Activated naive CD8-positive, alpha-beta T cell treated with anti-CD3 and anti-CD28 coated beads for 36 hours (primary cell): ENCODE measurements at regions not wholly inside any gene's neighbourhood (a gene's known extent, or its start where the extent isn't known, plus 50 kb on each side); places are given as distances from the start of the nearest gene placed in this dataset.
"Not testable (repeated sequence)": the region's sequence is repeated elsewhere in the genome, so short reads cannot be mapped to it uniquely, and the experiment has no call there.

ENCODE experiments used
- DNase-seq: peaks from one replicate; pipeline ENCODE4 v3.0.0; 2021
- H3K27ac Mint-ChIP-seq: one replicate; pipeline ENCODE4 v1.8.0; 2022; ENCODE audit warnings: mild to moderate bottlenecking, moderate library complexity, mixed read lengths
- H3K27me3 Mint-ChIP-seq: one replicate; pipeline ENCODE4 v1.8.0; 2022; ENCODE audit warnings: mild to moderate bottlenecking, mixed read lengths
- H3K36me3 Mint-ChIP-seq: one replicate; pipeline ENCODE4 v1.8.0; 2021; ENCODE audit warnings: mild to moderate bottlenecking, mixed read lengths
- H3K4me1 Mint-ChIP-seq: one replicate; pipeline ENCODE4 v1.8.0; 2021; ENCODE audit warnings: mixed read lengths
- H3K4me3 Mint-ChIP-seq: one replicate; pipeline ENCODE4 v1.8.0; 2022; ENCODE audit warnings: mild to moderate bottlenecking, moderate library complexity, mixed read lengths
- H3K9me3 Mint-ChIP-seq: one replicate; pipeline ENCODE4 v1.8.0; 2022; ENCODE audit warnings: mixed read lengths

- Mint-ChIP-seq H3K36me3 (no peaks in the 10 kb centered on the region), H3K4me1 (no peaks in the 10 kb centered on the region), H3K9me3 (no peaks in the 10 kb centered on the region), H3K27ac (no peak overlapping the region), H3K4me3 (no peak overlapping the region), H3K27me3 (peaks cover 11% of the 10 kb centered on the region)
- no peak for DNase-seq
These were observed 62.5 kb upstream of the FOXE1 start for GRCh38 chr9:97790542-97790941.

DNA sequence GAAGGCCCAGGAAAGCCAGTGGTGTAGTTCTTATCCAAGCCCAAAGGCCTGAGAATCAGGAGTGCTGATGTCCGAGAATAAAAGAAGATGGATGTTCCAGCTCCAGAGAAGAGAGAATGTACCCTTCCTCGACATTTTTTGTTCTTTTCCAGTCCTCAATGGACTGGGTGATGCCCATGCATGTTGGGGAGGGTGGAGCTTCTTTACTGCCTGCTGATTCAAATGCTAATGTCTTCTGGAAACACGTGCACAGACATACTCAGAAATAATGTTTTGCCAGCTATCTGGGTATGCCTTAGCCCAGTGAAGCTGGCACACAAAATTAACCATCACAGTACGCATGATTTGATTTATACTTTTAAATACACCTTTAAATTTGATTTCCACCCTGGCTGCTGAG, 61.5 kb upstream of the FOXE1 start:
- Mint-ChIP-seq H3K9me3 (no peaks in the 10 kb centered on the region), H3K4me1 (no peaks in the 10 kb centered on the region), H3K4me3 (no peak overlapping the region), H3K27ac (no peak overlapping the region), H3K36me3 (no peaks in the 10 kb centered on the region), H3K27me3 (peaks cover 11% of the 10 kb centered on the region)
- DNase-seq: no peak

DNA sequence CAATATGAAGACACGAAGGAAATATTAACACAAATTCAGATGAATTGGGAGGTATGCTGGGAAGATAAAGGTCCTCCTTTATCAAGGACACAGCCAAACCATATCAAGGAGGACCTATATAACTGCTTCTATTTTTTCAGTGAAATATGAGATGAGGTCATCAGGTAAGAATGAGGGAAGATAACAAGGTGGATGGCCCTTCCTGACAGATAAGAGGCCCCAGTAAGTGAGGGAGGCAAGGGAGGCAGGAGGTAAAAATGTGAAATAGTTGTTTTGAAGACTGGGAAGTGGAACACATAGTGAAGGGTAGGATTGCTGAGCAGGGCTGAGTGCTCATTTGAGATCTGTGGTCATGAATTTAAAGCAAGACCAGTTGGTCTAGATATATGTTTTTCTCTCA, 60.0 kb upstream of the FOXE1 start:
- Mint-ChIP-seq H3K4me1 (no peaks in the 10 kb centered on the region), H3K27me3 (peaks cover 7% of the 10 kb centered on the region), H3K4me3 (no peak overlapping the region), H3K9me3 (no peaks in the 10 kb centered on the region), H3K27ac (no peak overlapping the region), H3K36me3 (no peaks in the 10 kb centered on the region)
- DNase-seq: no peak

- no peak for DNase-seq
- H3K27me3 Mint-ChIP-seq: no peaks in the 10 kb centered on the region
- H3K4me1 Mint-ChIP-seq: no peaks in the 10 kb centered on the region
- no peak overlapping the region for H3K27ac Mint-ChIP-seq
- H3K9me3 Mint-ChIP-seq: no peaks in the 10 kb centered on the region
- H3K4me3 Mint-ChIP-seq: no peak overlapping the region
- no peaks in the 10 kb centered on the region for H3K36me3 Mint-ChIP-seq
These were observed 58.4 kb upstream of the FOXE1 start for GRCh38 chr9:97794666-97795065.

- not testable (repeated sequence) for H3K9me3 Mint-ChIP-seq, DNase-seq, H3K4me3 Mint-ChIP-seq, H3K27ac Mint-ChIP-seq, H3K4me1 Mint-ChIP-seq, H3K27me3 Mint-ChIP-seq, H3K36me3 Mint-ChIP-seq
These were observed 56.9 kb upstream of the FOXE1 start for GRCh38 chr9:97796176-97796575.

- Mint-ChIP-seq H3K36me3 (no peaks in the 10 kb centered on the region), H3K27me3 (peaks cover 16% of the 10 kb centered on the region), H3K9me3 (no peaks in the 10 kb centered on the region), H3K27ac (no peak overlapping the region), H3K4me1 (peaks cover 2% of the 10 kb centered on the region), H3K4me3 (no peak overlapping the region)
- no peak for DNase-seq
These were observed 51.8 kb upstream of the FOXE1 start for GRCh38 chr9:97801180-97801579.

DNA sequence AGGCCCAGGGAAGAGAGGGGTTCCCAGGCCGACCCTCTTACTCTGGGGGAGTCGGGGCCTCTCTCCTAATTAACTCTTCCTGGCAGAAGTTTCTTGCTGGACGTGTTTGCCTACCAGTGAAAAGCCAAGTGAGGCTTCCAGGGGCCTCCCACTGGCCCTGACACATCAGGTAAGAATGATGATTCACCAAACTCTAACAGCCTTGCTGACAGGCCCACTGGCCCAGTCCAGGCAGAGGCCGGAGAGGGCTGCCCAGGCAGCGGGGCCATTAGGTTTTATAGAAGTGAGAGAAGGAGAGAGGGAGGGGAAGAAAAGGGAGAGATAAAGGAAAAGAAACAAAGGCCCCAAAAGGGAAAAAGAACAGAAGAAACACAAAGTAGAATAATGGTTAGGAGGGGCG, 50.8 kb upstream of the FOXE1 start:
- Mint-ChIP-seq H3K4me3 (peak overlapping the region; percentile 80), H3K9me3 (no peaks in the 10 kb centered on the region), H3K36me3 (no peaks in the 10 kb centered on the region), H3K27ac (peak overlapping the region; percentile 9), H3K4me1 (peaks cover 4% of the 10 kb centered on the region), H3K27me3 (peaks cover 21% of the 10 kb centered on the region)
- DNase-seq: no peak

- Mint-ChIP-seq H3K4me1 (peaks cover 4% of the 10 kb centered on the region), H3K9me3 (no peaks in the 10 kb centered on the region), H3K27ac (peak overlapping the region; percentile 59), H3K27me3 (peaks cover 29% of the 10 kb centered on the region), H3K4me3 (peak overlapping the region; percentile 80), H3K36me3 (no peaks in the 10 kb centered on the region)
- DNase-seq: peak; percentile 68
These were observed 49.6 kb upstream of the FOXE1 start for GRCh38 chr9:97803167-97804058.
